GM13976 (cell line): ENCODE measurements at regions not wholly inside any gene's neighbourhood (a gene's known extent, or its start where the extent isn't known, plus 50 kb on each side); places are given as distances from the start of the nearest gene placed in this dataset.

Experiments used
- DNase-seq: peaks from one replicate; pipeline ENCODE4 v3.0.0; 2012; ENCODE audit warnings: low spot score
- CTCF ChIP-seq: IDR thresholded peaks from 2 replicates; pipeline ENCODE4 v1.5.1; 2012; ENCODE audit warnings: borderline replicate concordance, mild to moderate bottlenecking; ENCODE audit not compliant: insufficient read depth; ENCODE audit errors: extremely low read depth, missing control alignments, control extremely low read depth
- in situ Hi-C: fragments of 300-500 bp; cut with MboI; formaldehyde crosslinking; loops from one replicate; pipeline ENCODE4 v1.12.0; 2022; ENCODE audit warnings: low sequenced_read_pairs, mixed read lengths, inconsistent platforms; ENCODE audit not compliant: unreplicated experiment

- no peak for DNase-seq
- TF ChIP-seq CTCF = no peak
- in situ Hi-C loops = no loop called here
Measured at GRCh38 chr11:109017489-109017888, 352.6 kb downstream of the DDX10 start.

GRCh38 chr11:109018639-109019038, 353.8 kb downstream of the DDX10 start:
- no peak for TF ChIP-seq CTCF
- in situ Hi-C loops = no loop called here
- no peak for DNase-seq

- DNase-seq = no peak
- in situ Hi-C loops = no loop called here
- TF ChIP-seq CTCF = no peak
Measured at GRCh38 chr11:109019342-109019936, 354.6 kb downstream of the DDX10 start.

GRCh38 chr11:109023036-109023435, 358.2 kb downstream of the DDX10 start:
- TF ChIP-seq CTCF = no peak
- in situ Hi-C loops = no loop called here
- no peak for DNase-seq

- TF ChIP-seq CTCF = no peak
- in situ Hi-C loops = no loop called here
- DNase-seq = no peak
Measured at GRCh38 chr11:109026891-109027489, 362.1 kb downstream of the DDX10 start.

- no peak for DNase-seq
- in situ Hi-C loops = no loop called here
- no peak for TF ChIP-seq CTCF
Measured at GRCh38 chr11:109027851-109028250, 363.0 kb downstream of the DDX10 start.
